Retinal pigment epithelial cell (primary cell): ENCODE measurements at regions not wholly inside any gene's neighbourhood (a gene's known extent, or its start where the extent isn't known, plus 50 kb on each side); places are given as distances from the start of the nearest gene placed in this dataset.

Experiments used
- DNase-seq: peaks from one replicate; pipeline ENCODE4 v3.0.0-alpha.2; 2010; ENCODE audit warnings: low read depth
- H3K4me3 ChIP-seq: 2 replicates; pipeline ENCODE4 v1.5.1; 2011; ENCODE audit warnings: mild to moderate bottlenecking, low read length, control low read depth, moderate library complexity
- TF ChIP-seq, protein P1 (sequence below): conservative IDR thresholded peaks from 2 replicates; pipeline ENCODE4 v1.5.1; 2011; ENCODE audit warnings: low read depth, low read length, control low read depth, inconsistent platforms

DNA sequence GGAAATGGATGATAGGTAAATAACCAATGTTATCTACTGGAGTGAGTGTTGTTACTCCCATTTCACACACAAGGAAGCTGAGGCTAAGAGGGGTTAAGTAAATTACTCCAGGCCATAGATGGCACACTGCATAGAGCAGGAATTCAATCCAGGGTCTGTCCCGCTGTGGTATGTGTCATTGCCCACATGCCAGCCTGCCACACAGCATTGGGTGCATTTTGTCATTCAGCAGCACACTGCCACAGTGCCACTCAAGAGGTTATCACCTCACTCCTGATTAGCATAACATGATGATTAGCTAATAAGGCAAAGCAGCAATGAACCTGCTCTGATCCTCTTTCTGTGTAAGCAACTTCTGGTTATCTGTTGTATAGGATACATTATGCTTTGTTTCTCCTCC lies 157.4 kb upstream of the CTNNB1 start:
- H3K4me3 ChIP-seq: no peak overlapping the region
- DNase-seq: no peak
- TF ChIP-seq, protein P1, sequence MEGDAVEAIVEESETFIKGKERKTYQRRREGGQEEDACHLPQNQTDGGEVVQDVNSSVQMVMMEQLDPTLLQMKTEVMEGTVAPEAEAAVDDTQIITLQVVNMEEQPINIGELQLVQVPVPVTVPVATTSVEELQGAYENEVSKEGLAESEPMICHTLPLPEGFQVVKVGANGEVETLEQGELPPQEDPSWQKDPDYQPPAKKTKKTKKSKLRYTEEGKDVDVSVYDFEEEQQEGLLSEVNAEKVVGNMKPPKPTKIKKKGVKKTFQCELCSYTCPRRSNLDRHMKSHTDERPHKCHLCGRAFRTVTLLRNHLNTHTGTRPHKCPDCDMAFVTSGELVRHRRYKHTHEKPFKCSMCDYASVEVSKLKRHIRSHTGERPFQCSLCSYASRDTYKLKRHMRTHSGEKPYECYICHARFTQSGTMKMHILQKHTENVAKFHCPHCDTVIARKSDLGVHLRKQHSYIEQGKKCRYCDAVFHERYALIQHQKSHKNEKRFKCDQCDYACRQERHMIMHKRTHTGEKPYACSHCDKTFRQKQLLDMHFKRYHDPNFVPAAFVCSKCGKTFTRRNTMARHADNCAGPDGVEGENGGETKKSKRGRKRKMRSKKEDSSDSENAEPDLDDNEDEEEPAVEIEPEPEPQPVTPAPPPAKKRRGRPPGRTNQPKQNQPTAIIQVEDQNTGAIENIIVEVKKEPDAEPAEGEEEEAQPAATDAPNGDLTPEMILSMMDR: no peak

DNA sequence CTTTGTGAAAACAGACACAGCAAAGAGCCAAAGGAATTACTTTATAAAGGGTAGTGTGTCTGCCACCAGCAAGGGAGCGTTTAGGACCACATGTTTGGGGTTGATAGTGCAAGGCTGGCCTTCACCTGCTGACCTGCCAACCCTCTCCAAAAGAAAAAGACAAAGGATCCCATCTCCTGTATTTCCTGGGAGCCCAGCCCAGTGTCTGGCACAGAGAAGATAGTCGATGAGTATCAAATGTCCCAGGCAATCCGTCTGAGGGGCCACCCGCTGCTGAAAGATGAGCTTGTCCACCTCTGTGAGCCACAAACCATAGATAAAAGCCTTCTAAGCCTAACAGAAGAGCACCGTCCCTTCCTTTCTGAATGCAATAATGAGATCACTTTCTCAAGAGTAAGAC lies 154.8 kb upstream of the CTNNB1 start:
- no peak for DNase-seq
- TF ChIP-seq, protein P1: no peak

DNA sequence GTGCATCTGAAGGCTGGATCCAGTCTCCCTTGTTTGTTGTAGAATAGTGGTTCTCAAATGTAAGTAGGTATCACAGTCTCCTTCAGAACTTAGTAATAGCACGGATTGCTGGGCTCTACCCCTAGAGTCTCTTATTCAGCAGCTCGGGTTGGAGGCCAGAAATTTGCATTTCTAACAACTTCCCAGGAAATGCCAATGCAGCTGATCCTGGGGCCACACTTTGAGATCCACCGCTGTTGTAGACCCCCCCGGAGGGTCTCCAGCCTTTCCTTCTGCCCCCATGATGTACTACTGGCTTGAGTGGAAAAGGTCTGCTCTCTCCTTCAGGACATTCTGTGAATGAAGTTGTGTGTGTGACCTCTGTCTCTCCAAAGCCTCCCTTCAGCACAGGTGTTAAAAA lies 153.8 kb upstream of the CTNNB1 start:
- H3K4me3 ChIP-seq: no peak overlapping the region
- TF ChIP-seq, protein P1: no peak
- no peak for DNase-seq

More for the DNA sequence above, 154.8 kb upstream of the CTNNB1 start:
- H3K4me3 ChIP-seq: no peak overlapping the region

DNA sequence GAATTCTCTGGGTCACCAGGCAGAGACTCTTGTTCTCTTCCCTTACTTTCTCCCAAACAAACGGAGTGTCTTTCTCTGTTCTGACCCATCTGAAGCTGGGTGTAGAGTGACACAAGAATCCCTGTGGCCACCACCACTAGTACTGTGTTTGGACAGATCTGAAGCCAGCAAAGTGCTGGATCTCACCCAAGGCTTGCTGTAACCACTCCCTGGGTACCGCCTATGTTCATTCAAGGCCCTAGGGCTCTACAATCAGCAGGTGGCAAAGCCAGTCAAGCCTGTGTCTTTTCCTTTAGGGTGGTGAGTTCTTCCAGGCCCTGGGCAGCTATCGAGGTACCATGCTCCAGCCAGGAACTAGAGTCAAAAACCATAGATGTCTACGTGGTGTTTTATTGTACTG lies 149.2 kb upstream of the CTNNB1 start:
- DNase-seq: no peak
- TF ChIP-seq, protein P1: no peak
- H3K4me3 ChIP-seq: no peak overlapping the region

DNA sequence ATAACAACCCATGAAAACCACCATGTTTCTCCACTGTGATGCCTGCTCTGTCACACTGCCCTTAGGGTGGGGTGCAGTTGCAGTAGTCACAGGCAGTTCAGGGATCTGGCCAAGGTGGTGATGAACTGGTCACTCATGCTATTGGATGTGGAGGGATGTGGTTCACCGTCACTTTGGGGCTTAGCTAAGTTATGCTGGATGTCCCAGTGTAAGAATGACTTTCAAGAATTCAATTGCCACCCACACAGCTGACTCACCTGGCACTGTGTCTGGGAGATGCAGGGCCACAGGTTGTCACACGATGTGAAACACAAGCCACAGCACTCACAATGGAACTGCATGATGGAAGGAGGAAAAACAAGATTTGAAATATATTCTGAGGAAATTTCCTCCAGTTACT lies 146.1 kb upstream of the CTNNB1 start:
- no peak overlapping the region for H3K4me3 ChIP-seq
- DNase-seq: no peak
- TF ChIP-seq, protein P1: no peak

DNA sequence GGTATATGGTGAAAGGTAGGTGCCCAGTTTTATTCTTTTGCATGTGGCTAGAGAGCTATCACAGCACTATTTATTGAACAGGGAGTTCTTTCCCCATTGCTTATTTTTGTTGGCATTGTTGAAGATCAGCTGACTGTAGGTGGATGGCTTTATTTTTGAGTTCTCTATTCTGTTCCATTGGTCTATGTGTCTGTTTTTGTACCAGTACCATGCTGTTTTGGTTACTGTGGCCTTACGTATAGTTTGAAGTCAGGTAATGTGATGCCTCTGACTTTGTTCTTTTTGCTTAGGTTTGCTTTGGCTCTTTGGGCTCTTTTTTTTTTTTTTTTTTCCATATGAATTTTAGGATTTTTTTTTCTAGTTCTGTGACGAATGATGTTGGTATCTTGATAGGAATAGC lies 139.2 kb upstream of the CTNNB1 start:
- TF ChIP-seq, protein P1: no peak
- H3K4me3 ChIP-seq: no peak overlapping the region
- no peak for DNase-seq

DNA sequence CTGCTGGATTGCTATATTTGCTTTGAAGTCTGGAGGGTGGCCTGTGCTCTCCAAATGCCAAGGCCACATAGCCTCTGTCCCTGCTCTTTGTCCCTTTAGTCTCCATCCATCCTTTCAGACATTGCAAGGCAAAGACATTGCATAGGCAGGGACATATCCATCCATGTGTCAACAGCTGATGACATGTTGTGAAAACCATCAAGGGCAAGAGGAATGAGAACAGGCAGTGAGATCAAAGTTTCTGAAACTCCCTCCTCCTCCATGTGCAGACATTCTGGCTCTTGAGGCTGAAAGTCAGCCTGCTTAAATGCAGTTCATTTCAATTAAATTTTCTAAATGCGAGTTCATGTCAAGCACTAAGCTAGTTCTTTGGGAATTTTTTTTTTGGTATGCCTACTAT lies 135.2 kb upstream of the CTNNB1 start:
- TF ChIP-seq, protein P1: no peak
- no peak overlapping the region for H3K4me3 ChIP-seq
- no peak for DNase-seq
